Tibial nerve (tissue), 4 donors: ENCODE measurements at regions not wholly inside any gene's neighbourhood (a gene's known extent, or its start where the extent isn't known, plus 50 kb on each side); places are given as distances from the start of the nearest gene placed in this dataset.

Experiments
- CTCF ChIP-seq, 5 experiments: fragments of 200-600 bp in 3 of 5; fragments of 450-650 bp in 2 of 5; sonication (generic) in 3 of 5; IDR thresholded peaks; one replicate each; pipeline ENCODE4 v1.5.1; 2016 to 2019; ENCODE audit warnings: antibody characterized with exemption in 5 of 5, mild to moderate bottlenecking in 3 of 5, moderate library complexity in 2 of 5
- EP300 ChIP-seq, 2 donors: sonication (generic); formaldehyde crosslinking; IDR thresholded peaks; one replicate each; pipeline ENCODE4 v1.6.1; 2017; ENCODE audit warnings: antibody characterized with exemption in 2 of 2, mild to moderate bottlenecking in 1 of 2
- POLR2A ChIP-seq, 2 donors: fragments of 450-650 bp; IDR thresholded peaks; one replicate each; pipeline ENCODE4 v1.6.1; 2017; ENCODE audit warnings: antibody characterized with exemption in 2 of 2, mild to moderate bottlenecking in 2 of 2, moderate library complexity in 2 of 2

- TF ChIP-seq POLR2A (IDR thresholded peaks at IDR 0.05), result no peak
- no peak for TF ChIP-seq CTCF (IDR thresholded peaks at IDR 0.05)
- no peak for TF ChIP-seq EP300 (IDR thresholded peaks at IDR 0.05)
Measured at GRCh38 chr15:70501121-70501727, 262.1 kb downstream of the UACA start.
